Fibroblast of mammary gland (primary cell): ENCODE measurements at regions not wholly inside any gene's neighbourhood (a gene's known extent, or its start where the extent isn't known, plus 50 kb on each side); places are given as distances from the start of the nearest gene placed in this dataset.

Experiments
- DNase-seq: peaks from one replicate; pipeline ENCODE4 v3.0.0-alpha.2; 2010; ENCODE audit warnings: low read depth
- H3K4me3 ChIP-seq: 2 replicates; pipeline ENCODE4 v1.5.1; 2011; ENCODE audit warnings: low read depth, mild to moderate bottlenecking, low read length, moderate library complexity; ENCODE audit not compliant: control insufficient read depth
- CTCF ChIP-seq: conservative IDR thresholded peaks from 2 replicates; pipeline ENCODE4 v1.5.1; 2011; ENCODE audit warnings: low read depth, low read length, inconsistent platforms; ENCODE audit not compliant: control insufficient read depth, insufficient read depth

GRCh38 chr2:67311536-67311935 is 85.6 kb upstream of the ETAA1 start:
- peak; percentile 90 for DNase-seq
- no peak for TF ChIP-seq CTCF

GRCh38 chr2:67312871-67313270 is 84.3 kb upstream of the ETAA1 start:
- DNase-seq, result no peak
- no peak for TF ChIP-seq CTCF
- H3K4me3 ChIP-seq, result no peak overlapping the region

More at GRCh38 chr2:67311536-67311935, 85.6 kb upstream of the ETAA1 start:
- no peak overlapping the region for H3K4me3 ChIP-seq

GRCh38 chr2:67313536-67313935 is 83.6 kb upstream of the ETAA1 start:
- no peak for DNase-seq
- no peak for TF ChIP-seq CTCF
- H3K4me3 ChIP-seq, result no peak overlapping the region

GRCh38 chr2:67318031-67318430 is 79.1 kb upstream of the ETAA1 start:
- no peak for DNase-seq
- TF ChIP-seq CTCF, result no peak
- H3K4me3 ChIP-seq, result no peak overlapping the region

DNA sequence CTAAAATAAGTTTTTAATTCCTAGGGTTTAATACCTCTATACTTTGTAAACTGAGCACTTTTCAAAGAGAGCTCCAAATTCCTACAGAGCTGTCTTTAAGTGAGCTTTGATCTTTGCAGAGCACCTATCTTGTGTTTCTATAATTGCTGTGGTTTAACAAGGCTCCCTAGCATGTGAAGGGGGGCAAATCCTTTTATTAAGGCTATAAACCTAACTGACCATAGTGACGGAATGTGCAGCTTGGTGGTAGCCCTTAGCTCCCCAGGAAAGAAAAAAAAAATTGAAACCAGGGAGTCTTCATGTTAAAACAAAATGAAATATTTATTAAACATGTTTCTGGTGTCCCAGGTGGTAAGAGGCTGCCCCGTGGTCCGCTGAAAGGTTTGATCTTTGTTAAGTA is 78.6 kb upstream of the ETAA1 start:
- DNase-seq, result no peak
- no peak for TF ChIP-seq CTCF

GRCh38 chr2:67318993-67319481 is 78.1 kb upstream of the ETAA1 start:
- no peak overlapping the region for H3K4me3 ChIP-seq
- no peak for TF ChIP-seq CTCF
- DNase-seq, result no peak

More for the DNA sequence above, 78.6 kb upstream of the ETAA1 start:
- no peak overlapping the region for H3K4me3 ChIP-seq
